KMS-11 (cell line): ENCODE measurements at regions not wholly inside any gene's neighbourhood (a gene's known extent, or its start where the extent isn't known, plus 50 kb on each side); places are given as distances from the start of the nearest gene placed in this dataset.

Source experiments
- H2AFZ ChIP-seq: fragments of 200-600 bp; sonication (generic); 2 replicates; pipeline ENCODE4 v1.6.1; 2016; ENCODE audit warnings: antibody characterized with exemption, mixed run types, low read depth
- H3K27ac ChIP-seq: fragments of 200-600 bp; sonication (generic); 2 replicates; pipeline ENCODE4 v1.6.1; 2016; ENCODE audit warnings: mild to moderate bottlenecking, mixed run types
- H3K27me3 ChIP-seq: fragments of 200-600 bp; sonication (generic); 2 replicates; pipeline ENCODE4 v1.6.1; 2017; ENCODE audit warnings: mild to moderate bottlenecking, low read depth, mixed run types, moderate library complexity; ENCODE audit not compliant: insufficient read depth
- H3K36me3 ChIP-seq: fragments of 200-600 bp; sonication (generic); 2 replicates; pipeline ENCODE4 v1.6.1; 2017; ENCODE audit warnings: mild to moderate bottlenecking, mixed run types; ENCODE audit not compliant: insufficient read depth
- H3K4me1 ChIP-seq: fragments of 200-600 bp; sonication (generic); 2 replicates; pipeline ENCODE4 v1.6.1; 2016; ENCODE audit warnings: mild to moderate bottlenecking, low read depth, mixed run types; ENCODE audit not compliant: poor library complexity, severe bottlenecking
- H3K4me2 ChIP-seq: fragments of 200-600 bp; sonication (generic); 2 replicates; pipeline ENCODE4 v1.7.0; 2016; ENCODE audit warnings: mild to moderate bottlenecking, mixed run types
- H3K4me3 ChIP-seq: fragments of 200-600 bp; sonication (generic); IDR thresholded peaks from 2 replicates; pipeline ENCODE4 v1.6.1; 2017; ENCODE audit warnings: low read depth, low read length, mixed read lengths; ENCODE audit not compliant: insufficient read depth
- H3K79me2 ChIP-seq: fragments of 200-600 bp; sonication (generic); 2 replicates; pipeline ENCODE4 v1.6.1; 2016; ENCODE audit warnings: low read depth, mixed run types; ENCODE audit not compliant: insufficient read depth
- H3K9ac ChIP-seq: fragments of 200-600 bp; sonication (generic); 2 replicates; pipeline ENCODE4 v1.6.1; 2016; ENCODE audit warnings: mild to moderate bottlenecking, mixed run types
- H4K20me1 ChIP-seq: fragments of 200-600 bp; sonication (generic); 2 replicates; pipeline ENCODE4 v1.6.1; 2016; ENCODE audit warnings: mild to moderate bottlenecking, mixed run types; ENCODE audit not compliant: insufficient read depth
- TF ChIP-seq, protein P1 (sequence below): fragments of 200-600 bp; sonication (generic); conservative IDR thresholded peaks from 2 replicates; pipeline ENCODE4 v1.6.1; 2017; ENCODE audit warnings: low read depth, mild to moderate bottlenecking, antibody characterized with exemption, low read length, moderate library complexity, mixed read lengths

DNA sequence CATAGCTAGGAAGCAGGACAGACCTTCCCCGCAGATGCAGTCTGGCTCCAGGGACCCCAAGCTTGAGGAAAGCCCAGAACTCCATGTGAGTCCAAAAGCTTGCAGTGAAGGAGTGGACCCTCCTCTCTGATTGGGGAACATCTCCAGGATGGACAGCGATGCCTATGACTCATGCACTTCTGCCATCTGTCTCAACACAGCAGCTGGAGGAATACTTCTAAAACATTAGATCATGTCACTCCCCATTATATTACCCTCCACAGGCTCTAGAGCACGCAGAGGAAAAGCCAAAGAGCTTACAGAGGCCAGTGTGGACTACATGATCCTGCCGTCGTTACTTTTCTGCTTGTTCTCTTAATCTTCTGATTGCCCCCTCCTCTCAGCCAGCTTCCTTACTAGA is 605.7 kb downstream of the INSC start:
- Histone ChIP-seq H2AFZ (no peak overlapping the region), H3K4me3 (no peak overlapping the region), H3K4me1 (no peaks in the 10 kb centered on the region), H4K20me1 (no peaks in the 10 kb centered on the region), H3K4me2 (no peak overlapping the region), H3K79me2 (no peaks in the 10 kb centered on the region), H3K27me3 (no peaks in the 10 kb centered on the region), H3K27ac (no peak overlapping the region), H3K36me3 (no peaks in the 10 kb centered on the region), H3K9ac (no peak overlapping the region)
- TF ChIP-seq, protein P1, sequence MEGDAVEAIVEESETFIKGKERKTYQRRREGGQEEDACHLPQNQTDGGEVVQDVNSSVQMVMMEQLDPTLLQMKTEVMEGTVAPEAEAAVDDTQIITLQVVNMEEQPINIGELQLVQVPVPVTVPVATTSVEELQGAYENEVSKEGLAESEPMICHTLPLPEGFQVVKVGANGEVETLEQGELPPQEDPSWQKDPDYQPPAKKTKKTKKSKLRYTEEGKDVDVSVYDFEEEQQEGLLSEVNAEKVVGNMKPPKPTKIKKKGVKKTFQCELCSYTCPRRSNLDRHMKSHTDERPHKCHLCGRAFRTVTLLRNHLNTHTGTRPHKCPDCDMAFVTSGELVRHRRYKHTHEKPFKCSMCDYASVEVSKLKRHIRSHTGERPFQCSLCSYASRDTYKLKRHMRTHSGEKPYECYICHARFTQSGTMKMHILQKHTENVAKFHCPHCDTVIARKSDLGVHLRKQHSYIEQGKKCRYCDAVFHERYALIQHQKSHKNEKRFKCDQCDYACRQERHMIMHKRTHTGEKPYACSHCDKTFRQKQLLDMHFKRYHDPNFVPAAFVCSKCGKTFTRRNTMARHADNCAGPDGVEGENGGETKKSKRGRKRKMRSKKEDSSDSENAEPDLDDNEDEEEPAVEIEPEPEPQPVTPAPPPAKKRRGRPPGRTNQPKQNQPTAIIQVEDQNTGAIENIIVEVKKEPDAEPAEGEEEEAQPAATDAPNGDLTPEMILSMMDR, result no peak

DNA sequence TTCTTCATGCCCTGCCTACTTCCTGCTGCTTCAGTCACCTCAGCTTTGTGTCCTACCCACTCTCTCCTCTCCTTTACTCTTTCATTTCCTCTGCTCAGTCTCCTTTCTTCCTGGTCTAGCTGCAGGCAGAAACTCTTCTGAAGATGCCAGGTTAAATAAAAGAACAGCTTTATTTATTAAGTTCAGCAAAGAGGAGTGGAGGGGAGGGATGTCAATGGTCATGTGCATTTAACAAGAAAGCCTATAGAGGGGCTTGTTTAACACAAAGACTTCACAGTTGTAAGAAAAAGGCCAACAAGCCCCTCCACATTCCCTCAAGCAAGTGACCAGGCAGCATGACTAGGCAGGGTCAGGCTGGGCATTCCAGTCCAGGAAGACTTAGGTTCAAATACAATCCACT is 609.2 kb downstream of the INSC start:
- H4K20me1 ChIP-seq, result no peaks in the 10 kb centered on the region
- no peak overlapping the region for H3K4me2 ChIP-seq
- no peak overlapping the region for H3K27ac ChIP-seq
- no peaks in the 10 kb centered on the region for H3K27me3 ChIP-seq
- H3K4me1 ChIP-seq, result no peaks in the 10 kb centered on the region
- H3K36me3 ChIP-seq, result no peaks in the 10 kb centered on the region
- no peak overlapping the region for H3K4me3 ChIP-seq
- H3K9ac ChIP-seq, result no peak overlapping the region
- TF ChIP-seq, protein P1, result no peak
- no peak overlapping the region for H2AFZ ChIP-seq
- no peaks in the 10 kb centered on the region for H3K79me2 ChIP-seq

DNA sequence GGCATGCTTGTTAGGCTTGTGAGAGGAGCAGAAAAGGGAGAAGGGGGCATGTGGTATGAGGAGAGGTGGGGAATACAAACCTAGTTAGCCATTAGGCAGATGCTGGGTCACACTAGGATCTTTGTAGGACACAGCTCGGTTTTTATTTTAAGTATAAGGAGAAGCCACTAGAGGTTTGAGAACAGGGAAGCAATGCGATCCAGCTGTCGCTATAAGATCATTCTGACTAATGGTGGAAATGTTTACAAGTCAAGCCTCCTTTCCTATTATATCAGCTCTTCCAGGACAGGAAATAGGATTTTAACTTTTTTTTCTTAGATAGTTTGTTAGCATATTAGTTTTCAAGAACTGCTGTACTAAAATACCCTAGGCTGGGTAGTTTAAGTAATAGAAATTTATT is 609.9 kb downstream of the INSC start:
- no peaks in the 10 kb centered on the region for H3K4me1 ChIP-seq
- TF ChIP-seq, protein P1, result no peak
- no peak overlapping the region for H3K27ac ChIP-seq
- H2AFZ ChIP-seq, result no peak overlapping the region
- no peaks in the 10 kb centered on the region for H3K27me3 ChIP-seq
- no peak overlapping the region for H3K4me3 ChIP-seq
- no peaks in the 10 kb centered on the region for H3K36me3 ChIP-seq
- no peak overlapping the region for H3K4me2 ChIP-seq
- H4K20me1 ChIP-seq, result no peaks in the 10 kb centered on the region
- no peak overlapping the region for H3K9ac ChIP-seq
- H3K79me2 ChIP-seq, result no peaks in the 10 kb centered on the region

DNA sequence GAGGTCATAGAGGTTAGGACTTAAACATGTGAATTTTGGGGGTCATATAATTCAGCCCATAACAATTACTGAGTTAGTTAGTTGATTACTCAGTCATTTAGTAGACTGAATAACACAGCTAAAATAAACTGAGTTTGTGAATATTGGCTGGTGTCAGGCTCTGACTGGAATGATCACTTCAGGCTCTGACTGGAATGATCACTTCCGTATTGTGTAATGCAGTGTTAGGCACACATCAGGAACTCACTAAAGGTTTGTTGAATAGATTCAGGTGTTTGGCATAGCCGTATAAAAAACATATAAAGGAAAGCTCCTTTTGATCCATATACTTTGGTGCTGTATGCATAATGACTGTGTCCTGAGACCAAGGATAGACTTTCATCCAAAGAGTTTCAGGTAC is 610.5 kb downstream of the INSC start:
- TF ChIP-seq, protein P1, result no peak
- Histone ChIP-seq H3K27me3 (no peaks in the 10 kb centered on the region), H3K36me3 (no peaks in the 10 kb centered on the region), H3K4me2 (no peak overlapping the region), H4K20me1 (no peaks in the 10 kb centered on the region), H3K27ac (no peak overlapping the region), H3K79me2 (no peaks in the 10 kb centered on the region), H3K4me1 (no peaks in the 10 kb centered on the region), H3K9ac (no peak overlapping the region), H2AFZ (no peak overlapping the region), H3K4me3 (no peak overlapping the region)
